M059J (cell line): ENCODE measurements at regions not wholly inside any gene's neighbourhood (a gene's known extent, or its start where the extent isn't known, plus 50 kb on each side); places are given as distances from the start of the nearest gene placed in this dataset.
"Not testable (repeated sequence)": the region's sequence is repeated elsewhere in the genome, so short reads cannot be mapped to it uniquely, and the experiment has no call there.

Source experiments
- DNase-seq: peaks from one replicate; pipeline ENCODE4 v3.0.0-alpha.2; 2012; ENCODE audit warnings: low read depth

- DNase-seq = no peak
Observed at GRCh38 chr5:124796495-124796894, 50.1 kb upstream of the ZNF608 start.

- no peak for DNase-seq
Observed at GRCh38 chr5:124797665-124798087, 51.2 kb upstream of the ZNF608 start.

GRCh38 chr5:124798890-124799289 is 52.5 kb upstream of the ZNF608 start:
- no peak for DNase-seq

GRCh38 chr5:124801551-124801950 is 55.1 kb upstream of the ZNF608 start:
- no peak for DNase-seq

GRCh38 chr5:124803617-124804323 is 57.3 kb upstream of the ZNF608 start:
- DNase-seq = no peak

GRCh38 chr5:124806026-124806372 is 59.6 kb upstream of the ZNF608 start:
- DNase-seq = no peak

- DNase-seq = peak; percentile 69
Observed at GRCh38 chr5:124806373-124807077, 60.1 kb upstream of the ZNF608 start.

GRCh38 chr5:124808842-124809268 is 62.4 kb upstream of the ZNF608 start:
- DNase-seq = no peak

- no peak for DNase-seq
Observed at GRCh38 chr5:124810396-124811006, 64.1 kb upstream of the ZNF608 start.

- DNase-seq = no peak
Observed at GRCh38 chr5:124812771-124813358, 66.4 kb upstream of the ZNF608 start.

- peak; percentile 41 for DNase-seq
Observed at GRCh38 chr5:124816381-124816780, 69.9 kb upstream of the ZNF608 start.

- DNase-seq = no peak
Observed at GRCh38 chr5:124819201-124819600, 72.8 kb upstream of the ZNF608 start.

GRCh38 chr5:124822647-124823046 is 76.2 kb upstream of the ZNF608 start:
- no peak for DNase-seq

- DNase-seq = no peak
Observed at GRCh38 chr5:124823380-124823779, 76.9 kb upstream of the ZNF608 start.

GRCh38 chr5:124824637-124825158 is 78.3 kb upstream of the ZNF608 start:
- DNase-seq = peak; percentile 71

- no peak for DNase-seq
Observed at GRCh38 chr5:124825250-124825982, 79.0 kb upstream of the ZNF608 start.

GRCh38 chr5:124825983-124826337 is 79.5 kb upstream of the ZNF608 start:
- no peak for DNase-seq

GRCh38 chr5:124828731-124829234 is 82.3 kb upstream of the ZNF608 start:
- DNase-seq = no peak

- no peak for DNase-seq
Observed at GRCh38 chr5:124831687-124832240, 85.3 kb upstream of the ZNF608 start.

GRCh38 chr5:124832510-124832909 is 86.1 kb upstream of the ZNF608 start:
- DNase-seq = no peak

GRCh38 chr5:124836314-124836713 is 89.9 kb upstream of the ZNF608 start:
- DNase-seq = not testable (repeated sequence)
